ENCODE measurements at regions not wholly inside any gene's neighbourhood (a gene's known extent, or its start where the extent isn't known, plus 50 kb on each side); places are given as distances from the start of the nearest gene placed in this dataset.

DNA sequence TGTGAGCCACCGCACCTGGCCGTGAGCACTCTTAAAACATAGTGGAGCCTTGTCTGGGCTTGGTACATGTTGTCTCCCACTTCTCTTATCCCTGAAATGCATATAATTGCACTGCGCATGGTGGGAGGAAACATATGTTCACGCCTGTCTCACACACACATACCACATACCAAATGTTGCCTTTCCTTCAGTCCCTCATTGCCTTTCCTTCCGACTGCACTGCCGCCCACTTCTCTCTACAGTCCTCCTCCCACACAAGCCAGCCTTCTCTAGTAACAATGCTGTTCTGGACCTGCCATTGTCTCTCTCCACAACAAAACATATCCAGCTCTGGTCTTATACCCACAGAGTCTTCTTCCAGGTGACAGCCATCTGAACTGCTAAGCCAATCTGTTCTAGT, 88.3 kb upstream of the PTHLH start:
- TF ChIP-seq POLR2A (IDR thresholded peaks at IDR 0.05; ENCODE audit: low read depth, low read length) (no peak), TAF1 (IDR thresholded peaks at IDR 0.05; ENCODE audit: borderline replicate concordance, low read depth, low read length) (no peak), POLR2AphosphoS5 (IDR thresholded peaks at IDR 0.05; ENCODE audit: low read depth, low read length) (no peak)
